ENCODE measurements at regions not wholly inside any gene's neighbourhood (a gene's known extent, or its start where the extent isn't known, plus 50 kb on each side); places are given as distances from the start of the nearest gene placed in this dataset.

DNA sequence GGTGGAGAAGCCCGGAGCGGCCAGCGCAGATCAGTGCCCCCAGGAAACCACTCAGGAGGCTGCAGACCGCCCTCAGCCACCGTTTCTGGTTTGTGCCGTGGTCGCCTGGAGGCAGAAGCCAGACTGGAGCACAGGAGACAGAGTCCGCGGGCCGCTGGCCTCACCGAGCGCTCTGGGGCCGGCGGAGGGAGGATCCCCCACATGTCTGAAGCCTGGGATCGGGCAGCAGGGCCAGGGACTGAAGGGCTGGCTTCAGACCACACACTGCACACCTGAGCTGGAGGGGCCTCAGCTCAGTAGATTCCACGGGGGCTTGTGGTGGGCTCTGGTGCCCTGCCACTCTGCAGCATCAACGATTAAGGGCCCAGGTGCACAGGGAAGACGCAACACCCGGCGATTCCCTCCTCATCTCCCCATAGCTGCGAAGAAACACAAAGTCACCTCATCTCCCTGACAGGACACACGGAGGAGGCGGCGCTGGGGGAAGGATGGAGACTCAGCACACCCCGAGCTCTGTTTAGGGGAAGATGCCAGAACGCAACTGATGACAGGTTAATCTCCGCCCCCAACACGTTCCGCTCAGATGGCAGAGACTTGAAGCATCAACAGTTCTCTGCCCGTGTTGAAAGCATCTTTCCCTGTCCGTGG, 408.1 kb downstream of the GALR1 start:
- no peak for DNase-seq (ENCODE audit: low read depth in 2 of 2)

DNA sequence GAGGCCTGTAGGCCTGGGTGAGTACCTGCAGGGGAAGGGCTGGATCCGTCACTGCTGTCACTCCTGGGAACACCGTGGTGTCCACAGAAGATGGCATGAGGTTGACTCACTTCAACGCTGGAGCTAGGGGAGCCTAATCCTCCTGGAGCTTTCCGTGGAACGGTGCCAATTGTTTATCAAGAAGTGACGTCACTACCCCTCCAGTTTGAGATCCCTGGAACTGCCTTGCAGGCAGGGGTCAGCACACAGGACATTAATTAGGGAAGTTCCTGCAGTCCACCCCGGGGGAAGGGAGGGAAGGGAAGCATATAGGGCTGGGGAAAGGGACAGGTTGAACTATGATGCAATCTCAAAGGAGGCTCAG, 408.6 kb downstream of the GALR1 start:
- no peak for DNase-seq (ENCODE audit: low read depth in 2 of 2)

DNA sequence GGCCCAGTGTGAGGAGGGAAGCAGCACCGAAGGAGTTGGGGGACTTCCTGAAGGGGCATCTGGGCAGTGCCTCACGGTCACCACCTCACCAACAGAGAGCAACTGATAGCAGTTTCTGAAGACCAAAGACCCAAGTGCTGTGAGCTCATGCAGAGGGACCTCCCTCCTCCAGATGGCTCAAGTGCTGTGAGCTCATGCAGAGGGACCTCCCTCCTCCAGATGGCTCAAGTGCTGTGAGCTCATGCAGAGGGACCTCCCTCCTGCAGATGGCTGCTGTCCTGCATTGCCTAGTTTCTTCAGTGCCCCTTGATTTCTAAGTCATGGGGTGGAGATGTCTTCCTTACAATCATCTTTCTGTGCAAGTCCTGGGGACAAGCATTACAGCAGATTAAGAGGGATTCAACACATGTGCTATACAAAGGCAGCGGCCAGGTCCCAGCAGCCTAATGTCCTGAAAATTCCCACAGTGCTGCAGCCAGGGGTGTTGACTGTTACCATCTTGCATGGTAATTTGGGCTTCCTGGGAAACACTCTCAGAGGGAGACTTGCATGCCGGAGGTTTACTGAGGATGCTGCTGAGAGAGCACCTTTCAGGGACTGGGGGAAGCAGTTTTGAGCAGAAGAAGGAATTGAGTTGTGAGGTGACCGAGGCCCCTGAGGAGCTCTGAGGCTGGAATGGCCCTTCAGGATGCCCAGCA, 409.3 kb downstream of the GALR1 start:
- DNase-seq (ENCODE audit: low read depth in 2 of 2) = no peak

DNA sequence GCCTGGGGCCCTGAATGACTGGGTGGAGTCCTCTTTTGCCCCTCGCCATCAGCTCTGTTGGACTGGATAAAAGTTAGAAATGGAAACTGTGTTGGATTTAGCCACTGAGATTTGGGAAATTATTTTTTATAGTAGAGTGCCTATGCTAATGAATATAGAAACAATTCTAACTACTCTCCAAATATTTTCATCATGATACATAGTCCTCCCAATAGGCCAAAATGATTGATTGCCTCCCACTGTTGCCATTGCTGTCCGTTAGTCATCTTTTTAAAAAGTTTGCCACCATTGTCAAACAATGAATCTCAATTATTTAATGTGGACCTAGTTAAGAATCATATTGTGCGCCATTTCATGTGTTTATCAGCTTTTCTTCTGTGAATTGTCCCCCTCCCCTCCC, 417.0 kb downstream of the GALR1 start:
- no peak for DNase-seq (ENCODE audit: low read depth in 2 of 2)

DNA sequence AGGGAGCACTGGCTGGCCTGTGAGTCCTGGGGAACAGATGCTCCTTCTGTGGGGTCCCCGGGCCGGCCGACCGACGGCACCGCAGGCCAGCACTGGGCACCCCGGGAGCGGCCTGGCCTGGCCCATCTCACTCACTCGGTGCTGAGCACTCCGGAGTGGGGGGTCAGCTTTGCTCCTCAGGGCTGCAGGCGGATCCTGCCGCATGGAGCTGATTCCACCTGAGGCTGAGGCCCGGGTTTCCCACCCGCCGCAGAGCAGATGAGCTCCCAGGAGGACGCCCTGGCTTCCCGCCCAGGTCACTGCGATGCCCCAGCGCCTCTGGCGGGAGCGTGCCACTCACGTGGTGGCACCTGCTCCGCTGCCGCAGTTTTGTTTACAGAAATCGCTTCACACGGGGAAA, 418.6 kb downstream of the GALR1 start:
- no peak for DNase-seq (ENCODE audit: low read depth in 2 of 2)

DNA sequence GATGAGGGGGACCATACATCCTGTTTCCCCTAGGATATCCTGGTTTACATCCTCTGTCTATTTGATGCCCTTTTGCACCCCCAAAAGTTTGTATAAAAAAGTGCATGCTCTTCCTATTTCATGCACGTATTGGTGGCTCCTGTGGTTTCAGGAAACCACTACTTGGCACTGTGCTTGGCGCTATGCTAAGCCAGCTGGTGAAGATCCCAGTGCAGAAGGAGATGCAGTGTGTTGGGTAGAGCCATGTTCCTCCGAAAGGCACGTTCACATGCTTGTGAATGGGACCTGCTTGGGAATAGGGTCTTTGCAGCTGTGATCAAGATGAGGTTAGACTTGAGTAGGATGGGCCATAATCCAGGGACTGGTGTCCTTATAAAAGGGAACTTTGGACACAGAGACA, 419.7 kb downstream of the GALR1 start:
- DNase-seq (ENCODE audit: low read depth in 2 of 2) = no peak

DNA sequence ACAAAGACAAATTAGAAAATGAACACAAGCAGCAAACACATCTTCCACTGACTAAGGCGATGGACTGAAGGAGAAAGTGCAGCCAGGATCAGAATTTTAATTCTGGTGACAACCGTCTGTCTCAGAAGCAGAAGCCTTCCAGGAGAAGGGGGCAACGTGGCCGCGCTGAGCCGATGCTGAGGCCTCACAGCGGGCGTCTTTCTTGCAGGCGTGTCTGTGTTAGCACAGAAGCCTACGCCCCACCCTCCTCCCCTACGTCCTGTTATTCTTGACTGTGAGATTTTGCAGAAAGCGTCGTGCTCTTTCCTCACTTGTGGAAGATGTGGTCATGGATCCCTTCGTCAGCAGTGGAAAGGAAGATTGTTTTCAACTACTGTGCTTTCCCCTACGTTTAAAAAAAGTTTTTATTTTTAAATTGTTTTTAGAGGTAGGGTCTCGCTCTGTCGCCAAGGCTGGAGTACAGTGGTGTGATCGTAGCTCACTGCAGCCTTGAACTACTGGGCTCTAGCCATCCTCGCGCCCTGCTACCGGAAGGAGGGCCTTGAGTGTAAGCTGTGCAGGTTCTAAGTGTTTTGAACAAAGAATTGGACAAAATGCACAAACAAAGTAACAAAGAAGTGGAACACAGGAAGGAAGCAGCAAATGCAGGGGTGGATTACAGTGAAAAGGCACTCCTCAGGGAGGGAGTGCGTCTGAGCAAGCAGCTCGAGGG, 422.0 kb downstream of the GALR1 start:
- DNase-seq (ENCODE audit: low read depth in 2 of 2) = no peak

DNA sequence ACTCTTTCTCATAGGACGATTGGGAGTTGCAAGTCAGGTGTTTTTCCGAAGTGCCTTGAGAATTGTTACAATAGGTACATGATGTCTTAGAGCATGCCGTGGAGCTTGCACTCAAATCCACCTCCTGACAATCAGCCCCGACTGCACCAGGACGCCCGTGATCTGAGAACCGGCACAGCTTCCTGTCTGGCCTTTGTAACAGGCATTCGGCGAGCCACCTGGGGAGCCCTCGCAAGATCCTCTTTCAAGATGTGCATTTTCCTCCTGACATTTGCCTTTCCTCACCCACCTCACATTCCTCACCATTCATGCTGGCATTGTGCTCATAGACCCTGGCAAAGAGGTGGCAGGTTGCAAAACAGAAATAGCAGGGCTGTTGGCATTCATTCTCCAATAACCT, 427.3 kb downstream of the GALR1 start:
- no peak for DNase-seq (ENCODE audit: low read depth in 2 of 2)

DNA sequence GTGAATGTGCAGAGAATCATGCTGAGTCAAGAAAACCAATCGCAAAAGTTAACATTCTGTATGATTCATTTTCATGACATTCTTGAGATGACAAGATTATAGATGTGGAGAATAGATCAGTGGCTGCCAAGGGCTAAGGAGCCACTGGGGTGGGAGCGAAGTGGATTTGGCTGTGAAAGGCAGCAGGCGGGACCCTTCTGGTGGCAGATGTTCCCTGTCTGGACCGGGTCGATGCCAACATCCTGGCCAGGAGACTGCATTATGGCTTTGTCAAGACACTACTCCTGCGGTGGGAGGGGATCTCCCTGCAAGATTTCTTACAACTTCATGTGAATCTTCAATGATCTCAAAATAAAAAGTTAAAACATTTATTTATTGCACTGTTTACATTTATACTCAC, 427.9 kb downstream of the GALR1 start:
- no peak for DNase-seq (ENCODE audit: low read depth in 2 of 2)

DNA sequence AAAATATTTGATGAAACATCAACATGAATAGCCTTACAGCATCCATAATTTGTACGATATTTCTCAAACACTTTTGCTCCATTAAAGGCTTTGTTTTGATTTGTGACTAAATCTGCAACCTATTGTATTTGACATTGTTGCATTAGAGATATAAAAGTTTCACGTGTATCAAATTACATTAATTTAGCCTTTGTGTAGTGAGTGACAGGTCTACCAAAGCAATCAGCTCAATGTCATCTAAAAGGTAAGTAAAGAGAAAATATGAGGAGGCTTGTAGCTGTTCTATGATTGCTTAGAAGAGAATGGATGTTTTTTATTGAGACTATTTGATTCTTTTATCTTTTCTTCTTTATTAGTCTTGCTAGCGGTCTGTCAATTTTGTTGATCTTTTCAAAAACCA, 430.2 kb downstream of the GALR1 start:
- DNase-seq (ENCODE audit: low read depth in 2 of 2) = no peak

DNA sequence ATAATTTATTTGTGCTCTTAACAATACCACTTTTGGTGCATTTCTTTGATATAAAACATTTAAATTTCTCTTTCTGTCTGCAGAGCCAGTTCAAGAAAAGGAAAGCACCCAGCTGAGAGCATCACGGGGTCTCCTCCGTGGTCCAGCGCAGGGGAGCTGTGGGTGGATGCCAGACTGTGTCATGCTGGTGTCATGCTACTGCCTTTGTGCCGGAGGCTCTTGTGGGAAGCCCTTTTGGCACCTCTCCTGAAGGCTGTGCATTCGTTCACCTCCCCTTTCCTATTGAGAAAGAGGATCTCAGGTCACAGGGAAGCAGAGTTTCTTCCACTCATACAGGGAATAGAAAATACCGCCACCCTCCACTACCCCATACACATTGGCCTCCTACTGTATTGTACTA, 450.4 kb downstream of the GALR1 start:
- no peak for DNase-seq (ENCODE audit: low read depth in 2 of 2)

DNA sequence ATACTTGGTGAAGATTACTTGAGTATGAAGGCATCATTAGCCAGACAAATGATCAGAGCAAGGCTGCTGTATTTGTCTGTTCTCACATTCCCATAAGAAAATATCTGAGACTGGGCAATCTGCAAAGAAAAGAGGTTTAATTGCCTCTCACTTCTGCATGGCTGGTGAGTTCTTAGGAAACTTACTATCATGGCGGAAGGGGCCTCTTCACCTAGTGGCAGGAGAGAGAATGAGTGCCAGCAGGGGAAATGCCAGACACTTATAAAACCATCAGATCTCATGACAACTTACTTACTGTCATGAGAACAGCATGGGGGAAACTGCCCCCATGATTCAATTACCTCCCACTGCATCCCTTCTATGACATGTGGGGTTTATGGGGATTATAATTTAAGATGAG, 452.3 kb downstream of the GALR1 start:
- DNase-seq (ENCODE audit: low read depth in 2 of 2) = no peak

DNA sequence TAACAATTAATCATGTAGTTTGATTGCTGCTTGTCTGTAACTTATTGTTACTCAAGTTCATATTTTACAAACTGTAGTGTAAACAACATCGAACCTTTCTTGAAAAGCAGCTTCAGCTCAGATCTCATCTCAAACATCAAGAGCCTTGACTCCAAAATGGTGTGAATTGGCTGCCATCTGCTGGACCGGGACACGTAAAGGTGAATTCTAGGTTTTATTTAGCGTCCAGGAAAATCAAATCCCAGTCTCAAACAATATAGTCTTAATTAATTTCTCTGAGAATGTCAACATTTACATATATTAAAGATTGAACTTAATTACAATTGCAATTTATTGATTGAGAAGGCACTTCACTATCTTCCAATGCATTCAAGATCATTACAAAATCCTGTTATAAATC, 453.0 kb downstream of the GALR1 start:
- no peak for DNase-seq (ENCODE audit: low read depth in 2 of 2)

DNA sequence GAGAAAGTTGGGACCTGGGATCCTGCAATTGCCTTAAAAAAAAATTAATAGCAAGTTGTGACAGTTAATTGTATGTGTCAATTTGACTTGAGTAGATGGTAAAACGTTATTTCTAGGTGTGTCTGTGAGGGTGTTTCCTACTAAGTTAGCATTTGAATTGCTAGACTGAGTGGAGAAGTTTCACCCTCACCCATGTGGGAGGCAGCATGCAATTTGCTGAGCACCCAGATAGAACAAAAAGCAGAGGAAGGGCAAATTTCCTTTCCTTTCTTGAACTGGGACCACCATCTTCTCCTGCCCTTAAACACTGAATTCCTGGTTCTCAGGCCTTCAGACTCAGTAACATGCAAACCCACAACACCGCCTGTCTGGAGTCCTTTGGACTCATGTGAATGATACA, 455.7 kb downstream of the GALR1 start:
- no peak for DNase-seq (ENCODE audit: low read depth in 2 of 2)

DNA sequence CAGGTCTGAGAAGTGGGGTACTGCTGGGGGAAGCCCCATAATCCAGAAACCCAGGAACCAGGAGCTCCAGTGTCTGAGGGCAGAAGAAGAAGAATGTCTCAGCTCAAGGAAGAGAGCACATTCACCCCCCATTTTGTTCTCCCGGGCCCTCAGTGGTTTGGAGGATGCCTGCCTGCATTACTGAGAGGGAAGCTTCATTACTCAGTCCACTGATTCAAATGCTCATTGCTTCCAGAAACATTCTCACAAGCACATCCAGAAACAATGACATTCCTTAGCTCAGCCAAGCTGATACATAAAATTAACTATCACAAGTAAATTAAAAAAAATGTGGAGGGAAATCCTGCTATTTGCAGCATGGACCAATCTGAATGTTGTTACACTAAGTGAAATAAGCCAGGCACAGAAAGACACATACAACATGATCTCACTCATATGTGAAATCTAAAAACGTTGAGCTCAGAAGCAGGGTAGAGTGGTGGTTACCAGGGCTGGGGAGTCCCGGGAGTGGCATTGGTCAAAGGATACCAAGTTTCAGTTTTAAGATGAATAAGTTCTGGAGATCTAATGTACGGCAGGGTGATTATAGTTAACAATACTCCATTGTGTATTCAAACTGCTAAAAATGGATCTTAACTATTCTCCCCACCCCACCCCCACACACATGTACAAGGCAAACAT, 459.3 kb downstream of the GALR1 start:
- no peak for DNase-seq (ENCODE audit: low read depth in 2 of 2)

DNA sequence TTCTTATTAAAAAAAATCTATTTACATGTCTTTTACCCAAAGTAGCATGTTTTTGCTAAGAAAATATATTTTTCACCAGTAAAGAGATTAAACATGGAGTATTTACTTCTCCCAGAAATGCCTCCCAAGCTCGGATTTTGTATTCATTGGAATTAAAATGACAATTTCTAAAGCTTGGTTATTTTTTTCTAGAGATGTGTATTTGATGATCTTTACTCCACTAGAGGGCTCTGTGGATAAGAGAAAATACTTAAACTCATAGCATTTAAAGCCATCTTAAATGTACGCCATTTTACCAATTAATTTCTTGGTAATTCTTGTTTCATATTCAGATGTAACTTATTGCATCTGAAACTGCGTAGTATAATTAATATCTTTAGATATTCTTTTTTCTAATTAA, 461.4 kb downstream of the GALR1 start:
- no peak for DNase-seq (ENCODE audit: low read depth in 2 of 2)

DNA sequence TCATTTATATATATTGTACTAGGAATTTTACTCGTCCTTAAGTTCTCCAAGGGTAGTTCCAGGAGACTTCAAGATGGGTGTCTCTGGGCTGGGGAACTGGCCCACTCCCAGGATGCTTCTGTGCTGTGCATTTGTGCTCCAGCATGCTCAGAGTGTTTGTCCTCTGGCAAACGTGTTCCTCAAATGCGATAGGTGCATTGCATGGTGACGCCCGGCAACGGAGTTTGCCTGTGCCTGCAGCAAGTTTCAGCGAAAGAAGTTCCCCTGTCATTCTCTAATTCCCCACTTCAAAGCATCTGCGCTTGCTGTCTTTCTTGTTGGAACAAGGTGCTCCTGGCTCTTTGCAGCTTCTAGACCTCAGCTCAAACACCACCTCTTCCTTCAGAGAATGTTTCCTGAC, 465.1 kb downstream of the GALR1 start:
- no peak for DNase-seq (ENCODE audit: low read depth in 2 of 2)

DNA sequence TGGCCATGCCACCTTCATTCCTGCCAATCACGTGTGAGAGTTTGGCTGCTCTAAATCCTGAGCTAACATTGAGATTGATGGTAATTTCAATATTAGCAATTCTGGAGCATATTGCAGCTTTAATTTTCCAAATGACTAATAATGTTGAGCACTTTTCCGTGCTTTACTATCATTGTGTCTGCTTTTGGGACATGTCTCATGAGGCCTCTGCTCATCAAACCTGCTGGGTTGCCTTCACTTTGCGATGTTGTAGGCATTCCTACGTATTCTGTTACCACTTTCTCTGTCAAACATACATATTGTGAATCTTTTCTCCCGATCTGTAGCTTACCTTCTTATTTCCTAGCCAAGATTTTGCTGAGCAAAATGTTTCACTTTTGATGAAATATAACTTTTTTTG, 466.6 kb downstream of the GALR1 start:
- DNase-seq (ENCODE audit: low read depth in 2 of 2) = no peak

DNA sequence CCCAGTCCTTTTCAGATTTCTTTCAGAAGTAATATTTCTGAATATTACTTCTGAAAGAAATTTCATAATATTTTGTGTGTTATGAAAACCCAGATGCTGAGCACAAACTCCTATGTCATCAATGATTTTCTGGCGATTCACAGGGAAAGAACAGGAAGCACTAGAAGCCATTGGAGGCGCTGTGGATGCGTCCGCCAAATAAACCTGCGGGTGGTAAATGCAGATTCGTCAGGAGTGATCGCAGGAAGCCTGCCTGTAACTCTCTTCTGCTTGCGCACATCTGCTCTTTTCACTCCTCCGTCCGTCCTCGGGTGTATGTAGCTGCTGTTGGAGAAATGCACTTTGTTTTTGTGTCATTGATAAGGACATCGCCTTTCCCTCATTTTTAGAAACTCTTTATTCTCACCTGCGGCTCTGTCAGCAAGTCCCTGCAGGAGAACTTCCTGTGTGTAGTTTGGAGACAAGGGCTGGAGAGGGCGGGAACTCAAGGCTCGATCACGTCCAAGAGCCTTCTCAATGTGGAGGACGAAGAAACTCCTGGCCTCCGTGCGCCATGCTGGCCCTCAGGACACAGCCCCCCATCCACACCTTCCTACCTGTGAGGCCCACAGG, 483.8 kb downstream of the GALR1 start:
- no peak for DNase-seq (ENCODE audit: low read depth in 2 of 2)

DNA sequence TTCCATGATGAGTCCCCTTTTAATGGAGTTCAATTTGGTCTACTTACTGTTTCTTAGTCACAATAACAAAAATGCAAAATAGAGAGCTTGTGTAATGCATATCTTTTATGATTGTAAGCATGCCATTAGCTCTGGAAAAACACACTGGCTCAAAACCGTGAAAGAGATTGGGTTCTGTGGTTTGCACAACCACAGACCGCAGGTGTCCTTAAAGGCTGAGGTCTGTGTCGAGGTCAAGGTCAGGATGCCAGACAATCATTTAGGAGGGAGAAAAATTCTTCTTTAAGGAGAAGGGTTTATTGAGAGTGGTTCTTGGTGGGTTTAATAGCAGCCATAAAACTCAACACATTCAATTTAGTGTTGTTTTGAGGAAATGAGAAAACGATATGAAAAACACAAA, 487.2 kb downstream of the GALR1 start:
- DNase-seq (ENCODE audit: low read depth in 2 of 2) = no peak

DNA sequence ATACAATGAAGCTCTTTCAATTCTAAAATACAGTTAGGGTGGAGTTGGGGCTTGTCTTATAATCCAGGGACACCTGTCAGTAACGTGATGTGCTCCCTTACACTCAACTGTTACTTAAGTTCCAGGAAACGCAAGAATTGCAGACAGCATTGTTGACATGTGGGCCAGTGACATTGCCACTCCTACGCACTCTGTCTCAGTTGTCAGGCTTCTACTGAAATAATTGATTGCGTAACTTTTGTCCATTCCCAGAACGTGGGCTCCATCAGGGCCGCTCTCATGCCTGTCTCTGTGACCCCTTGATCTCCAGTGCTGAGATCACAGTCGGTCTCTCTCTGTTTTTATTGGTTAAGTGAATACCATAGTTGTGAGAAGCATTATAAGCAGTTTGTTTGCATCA, 487.8 kb downstream of the GALR1 start:
- no peak for DNase-seq (ENCODE audit: low read depth in 2 of 2)

DNA sequence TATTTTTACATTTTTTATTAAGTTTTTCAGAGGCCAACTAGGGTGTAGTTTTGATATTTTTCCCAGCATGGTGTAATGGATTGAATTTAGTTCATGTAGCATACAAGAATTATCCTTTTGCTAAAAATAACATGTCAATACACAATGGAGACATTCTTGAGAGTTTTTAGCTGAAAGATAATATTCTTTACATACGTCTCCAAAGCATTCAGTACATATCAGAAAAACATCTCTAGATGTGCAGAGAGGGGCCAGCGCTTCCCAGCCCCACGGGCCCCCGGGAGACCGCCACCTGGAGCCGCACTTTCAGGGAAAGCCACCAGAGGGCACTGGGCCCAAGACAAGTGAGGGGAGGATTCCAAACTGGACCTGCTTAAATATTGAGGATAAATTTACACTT, 499.4 kb downstream of the GALR1 start:
- no peak for DNase-seq (ENCODE audit: low read depth in 2 of 2)
